Transverse colon (tissue), 4 donors: ENCODE measurements at regions not wholly inside any gene's neighbourhood (a gene's known extent, or its start where the extent isn't known, plus 50 kb on each side); places are given as distances from the start of the nearest gene placed in this dataset.

Source experiments
- DNase-seq: peaks from one replicate; pipeline ENCODE4 v3.0.0-alpha.2; 2019
- H3K27ac ChIP-seq, 4 donors: fragments of 200-600 bp; sonication (generic); 2 replicates each; pipeline ENCODE4 v1.5.1; 2016 to 2018; ENCODE audit warnings: inconsistent platforms in 4 of 4
- H3K27me3 ChIP-seq: fragments of 200-600 bp; sonication (generic); 2 replicates; pipeline ENCODE4 v1.5.1; 2017; ENCODE audit warnings: inconsistent platforms
- H3K36me3 ChIP-seq, 4 donors: fragments of 200-600 bp; sonication (generic); 2 replicates each; pipeline ENCODE4 v1.5.1; 2017 to 2019; ENCODE audit warnings: inconsistent platforms in 4 of 4
- H3K4me1 ChIP-seq, 4 donors: fragments of 200-600 bp; sonication (generic); 2 replicates each; pipeline ENCODE4 v1.5.1; 2017 to 2020; ENCODE audit warnings: inconsistent platforms in 4 of 4
- H3K4me3 ChIP-seq, 4 donors: fragments of 200-600 bp; sonication (generic); 1 replicate in 1 of 4; 2 replicates in 3 of 4; pipeline versions ENCODE4 v1.5.1 to v1.6.1; 2017 to 2019; ENCODE audit warnings: inconsistent platforms in 4 of 4
- H3K9me3 ChIP-seq, 2 donors: fragments of 200-600 bp; sonication (generic); 2 replicates each; pipeline ENCODE4 v1.5.1; 2017 to 2019; ENCODE audit warnings: inconsistent platforms in 2 of 2
- EP300 ChIP-seq: sonication (generic); formaldehyde crosslinking; IDR thresholded peaks from one replicate; pipeline ENCODE4 v1.6.1; 2017; ENCODE audit warnings: antibody characterized with exemption, low read depth
- POLR2A ChIP-seq: fragments of 450-650 bp; IDR thresholded peaks from one replicate; pipeline ENCODE4 v1.6.1; 2016; ENCODE audit warnings: antibody characterized with exemption, mild to moderate bottlenecking, moderate library complexity
- POLR2AphosphoS5 ChIP-seq, 3 donors: sonication (generic); formaldehyde crosslinking; IDR thresholded peaks; one replicate each; pipeline ENCODE4 v1.6.1; 2016; ENCODE audit warnings: antibody characterized with exemption in 3 of 3
- WGBS, 2 donors: methylation state at CpG; one replicate each; pipeline ENCODE4 v1.1.5; 2018; ENCODE audit warnings: low coverage in 1 of 2; 5-methylcytosine and 5-hydroxymethylcytosine counted together
- in situ Hi-C, 4 donors: fragments of 200-750 bp; cut with MboI; loops; one replicate each; pipeline versions ENCODE4 v1.15.0 to v1.15.1; 2017; ENCODE audit warnings: low sequenced_read_pairs in 3 of 4, low pct_ligation_motif_present in 1 of 4, low pct_unique_long_range_greater_than_20kb in 1 of 4
- intact Hi-C: fragments of 100-400 bp; cut with DNase I; formaldehyde crosslinking; loops from one replicate; pipeline ENCODE4 v1.15.1; 2023; ENCODE audit warnings: low total_unique reads
- TF ChIP-seq, protein P1 (sequence below), 5 experiments: fragments of 200-600 bp in 3 of 5; fragments of 450-650 bp in 2 of 5; sonication (generic) in 3 of 5; IDR thresholded peaks; 1 replicate in 2 of 5; 2 replicates in 3 of 5; pipeline ENCODE4 v1.5.1; 2016 to 2017; ENCODE audit warnings: antibody characterized with exemption in 5 of 5, inconsistent platforms in 3 of 5, mild to moderate bottlenecking in 2 of 5, moderate library complexity in 1 of 5

DNA sequence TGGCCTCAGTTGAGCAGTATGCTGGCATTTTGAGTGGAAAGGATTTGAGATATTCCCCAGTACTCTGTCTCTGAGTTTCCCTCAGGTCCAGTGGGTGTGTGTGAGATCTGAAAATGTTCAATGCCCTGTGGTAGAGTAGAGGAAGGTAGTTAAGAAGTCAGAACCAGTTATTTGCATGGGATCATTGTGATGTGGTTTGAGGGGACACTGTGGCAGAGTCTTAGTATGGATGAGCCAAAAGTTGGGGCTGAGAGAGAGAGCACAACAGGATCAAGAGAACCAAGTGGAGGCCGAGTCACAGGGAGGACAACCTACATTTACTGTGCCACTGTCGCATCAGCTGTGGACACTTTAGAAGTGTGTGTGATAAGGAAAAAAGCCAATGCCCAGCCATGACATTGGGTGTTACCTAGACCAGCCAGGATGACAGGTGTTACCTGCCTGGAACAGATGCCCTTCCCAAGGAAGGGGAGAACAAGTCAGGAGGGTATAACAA lies 128.9 kb upstream of the IL12B start:
- WGBS, 2 donors = 76% methylated on average over 2 of the region's 2 CpGs; no CpG with 5 or more reads in 1 of the 2 donors
- Histone ChIP-seq H3K9me3 (no peaks in the 10 kb centered on the region), H3K36me3 (no peaks in the 10 kb centered on the region), H3K27ac (no peak overlapping the region), H3K4me1 (peaks cover 0 to 3% (median 0%) of the 10 kb centered on the region in 4 donors), H3K27me3 (no peaks in the 10 kb centered on the region), H3K4me3 (no peak overlapping the region)
- in situ Hi-C loops = no loop called here
- DNase-seq = no peak
- intact Hi-C loops = no loop called here
- no peak for TF ChIP-seq EP300
- TF ChIP-seq POLR2AphosphoS5 (IDR thresholded peaks at IDR 0.05) = no peak
- TF ChIP-seq, protein P1, sequence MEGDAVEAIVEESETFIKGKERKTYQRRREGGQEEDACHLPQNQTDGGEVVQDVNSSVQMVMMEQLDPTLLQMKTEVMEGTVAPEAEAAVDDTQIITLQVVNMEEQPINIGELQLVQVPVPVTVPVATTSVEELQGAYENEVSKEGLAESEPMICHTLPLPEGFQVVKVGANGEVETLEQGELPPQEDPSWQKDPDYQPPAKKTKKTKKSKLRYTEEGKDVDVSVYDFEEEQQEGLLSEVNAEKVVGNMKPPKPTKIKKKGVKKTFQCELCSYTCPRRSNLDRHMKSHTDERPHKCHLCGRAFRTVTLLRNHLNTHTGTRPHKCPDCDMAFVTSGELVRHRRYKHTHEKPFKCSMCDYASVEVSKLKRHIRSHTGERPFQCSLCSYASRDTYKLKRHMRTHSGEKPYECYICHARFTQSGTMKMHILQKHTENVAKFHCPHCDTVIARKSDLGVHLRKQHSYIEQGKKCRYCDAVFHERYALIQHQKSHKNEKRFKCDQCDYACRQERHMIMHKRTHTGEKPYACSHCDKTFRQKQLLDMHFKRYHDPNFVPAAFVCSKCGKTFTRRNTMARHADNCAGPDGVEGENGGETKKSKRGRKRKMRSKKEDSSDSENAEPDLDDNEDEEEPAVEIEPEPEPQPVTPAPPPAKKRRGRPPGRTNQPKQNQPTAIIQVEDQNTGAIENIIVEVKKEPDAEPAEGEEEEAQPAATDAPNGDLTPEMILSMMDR (IDR thresholded peaks at IDR 0.05) = no peak
- TF ChIP-seq POLR2A = no peak

- in situ Hi-C loops (no loop called here), intact Hi-C loops (no loop called here)
- H3K4me3 ChIP-seq = no peak overlapping the region
- no peak for TF ChIP-seq POLR2A
- no peak for TF ChIP-seq POLR2AphosphoS5 (IDR thresholded peaks at IDR 0.05)
- no peak for TF ChIP-seq EP300
- TF ChIP-seq, protein P1 (IDR thresholded peaks at IDR 0.05) = no peak
- no peak overlapping the region for H3K27ac ChIP-seq
- WGBS, 2 donors = 51 to 56% methylated on average over 3 of the region's 3 CpGs
- no peaks in the 10 kb centered on the region for H3K9me3 ChIP-seq
- H3K36me3 ChIP-seq = no peaks in the 10 kb centered on the region
- DNase-seq = no peak
- peaks cover 0 to 3% (median 0%) of the 10 kb centered on the region in 4 donors for H3K4me1 ChIP-seq
- no peaks in the 10 kb centered on the region for H3K27me3 ChIP-seq
Observed at GRCh38 chr5:159459951-159460538, 129.8 kb upstream of the IL12B start.

DNA sequence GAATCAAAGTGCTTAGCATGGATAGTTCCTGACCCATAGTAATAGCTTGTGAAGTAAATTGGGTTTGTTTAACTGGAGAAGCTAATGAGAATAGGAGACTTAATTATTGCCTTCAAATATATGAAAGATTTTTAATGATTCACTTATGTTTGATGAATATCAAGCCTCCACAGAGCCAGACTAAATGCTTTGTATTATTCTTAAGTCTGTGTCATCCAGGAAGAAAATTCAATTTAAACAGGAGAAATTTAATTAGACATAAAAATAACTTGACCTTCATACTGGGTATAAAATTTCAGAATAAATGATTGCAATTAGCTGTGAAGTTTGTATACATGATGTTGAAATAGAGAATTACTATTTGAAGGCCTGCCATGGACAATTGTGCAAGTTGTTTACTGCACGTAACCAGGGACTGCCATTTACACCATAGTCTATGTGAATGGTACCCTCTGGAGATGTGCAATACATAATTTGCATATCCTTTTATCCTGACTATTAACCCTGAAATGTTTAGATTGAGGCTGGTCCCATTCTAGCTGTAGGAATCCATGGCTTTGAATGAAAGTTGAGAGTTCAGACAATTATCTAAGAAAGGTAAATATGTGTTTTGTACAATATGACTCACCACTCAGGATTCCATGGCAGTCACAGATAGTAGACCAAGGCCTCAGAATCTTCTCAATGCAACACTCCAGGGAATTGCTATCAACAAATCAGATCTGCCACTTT lies 133.5 kb upstream of the IL12B start:
- no peak for DNase-seq
- Histone ChIP-seq H3K27me3 (no peaks in the 10 kb centered on the region), H3K27ac (no peak overlapping the region), H3K4me1 (peaks cover 0 to 3% (median 0%) of the 10 kb centered on the region in 4 donors), H3K9me3 (no peaks in the 10 kb centered on the region), H3K36me3 (no peaks in the 10 kb centered on the region), H3K4me3 (no peak overlapping the region)
- 83 to 88% methylated on average over 1 of the region's 1 CpG for WGBS, 2 donors
- intact Hi-C loops (no loop called here), in situ Hi-C loops (no loop called here)
- TF ChIP-seq POLR2A (no peak), POLR2AphosphoS5 (IDR thresholded peaks at IDR 0.05) (peak in 2 of 3 donors; percentile 51 to 56), EP300 (no peak)
- TF ChIP-seq, protein P1 (IDR thresholded peaks at IDR 0.05) = no peak

GRCh38 chr5:159465604-159466003 lies 135.3 kb upstream of the IL12B start:
- WGBS, 2 donors = 86 to 100% methylated on average over 1 to 3 of the region's 3 CpGs
- no peaks in the 10 kb centered on the region for H3K9me3 ChIP-seq
- TF ChIP-seq POLR2AphosphoS5 (IDR thresholded peaks at IDR 0.05) (no peak), POLR2A (no peak)
- TF ChIP-seq, protein P1 (IDR thresholded peaks at IDR 0.05) = no peak
- no peaks in the 10 kb centered on the region for H3K27me3 ChIP-seq
- peaks cover 0 to 3% (median 0%) of the 10 kb centered on the region in 4 donors for H3K4me1 ChIP-seq
- no peak overlapping the region for H3K27ac ChIP-seq
- H3K4me3 ChIP-seq = no peak overlapping the region
- in situ Hi-C loops = no loop called here
- no peak for DNase-seq
- no peaks in the 10 kb centered on the region for H3K36me3 ChIP-seq
- intact Hi-C loops = loop anchor here (1.0 kb wide), 1 partner anchor 34 kb away; no protein-coding TSS in a partner anchor
